NCI-H187 treated with DMSO at 0.1 percent for 48 hours (cell line): ENCODE measurements at regions not wholly inside any gene's neighbourhood (a gene's known extent, or its start where the extent isn't known, plus 50 kb on each side); places are given as distances from the start of the nearest gene placed in this dataset.
"Not testable (repeated sequence)": the region's sequence is repeated elsewhere in the genome, so short reads cannot be mapped to it uniquely, and the experiment has no call there.

Experiments used
- DNase-seq: peaks from one replicate; lab custom pipeline; 2025; lab: John Stamatoyannopoulos, UW

GRCh38 chr18:76605341-76605929 lies 110.4 kb upstream of the ZNF516 start:
- DNase-seq, result no peak

- no peak for DNase-seq
Observed at GRCh38 chr18:76604935-76605240, 109.8 kb upstream of the ZNF516 start.

DNA sequence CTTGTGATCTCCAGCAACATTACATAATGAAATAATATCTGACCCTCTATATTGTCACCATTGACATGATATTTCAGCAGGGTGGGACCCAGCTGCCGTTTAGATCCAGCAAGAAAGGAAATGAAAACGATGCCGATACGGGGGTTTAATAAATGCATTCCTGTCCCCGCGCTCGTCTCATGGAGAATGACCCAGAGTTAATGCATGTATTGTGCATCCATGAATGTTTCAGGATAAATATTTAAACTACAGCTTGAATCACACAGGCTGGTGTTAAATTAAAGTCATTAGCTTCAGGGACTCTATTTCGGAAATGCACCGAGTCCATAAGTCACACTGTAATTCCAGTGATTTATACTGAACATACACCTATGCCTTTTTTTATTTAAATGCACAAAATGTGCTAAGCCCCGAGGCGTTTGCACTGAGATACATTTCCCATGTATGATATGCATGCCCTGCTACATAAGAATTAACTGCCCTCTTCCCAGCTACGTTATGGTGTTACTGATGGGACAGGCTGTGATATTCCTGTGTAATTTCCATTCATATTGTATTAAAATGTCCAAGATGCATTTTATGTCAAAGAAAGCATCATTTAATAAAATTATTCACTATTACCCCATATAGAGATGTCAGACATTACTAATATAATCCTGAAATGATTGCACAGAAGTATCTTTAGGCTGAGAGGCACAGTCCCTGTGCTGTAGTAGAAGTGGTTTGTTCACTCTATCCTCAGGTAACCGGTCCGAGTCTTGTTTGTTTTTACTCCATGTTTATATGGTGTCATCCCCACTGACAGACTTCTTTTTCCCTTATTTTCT lies 109.3 kb upstream of the ZNF516 start:
- no peak for DNase-seq

DNA sequence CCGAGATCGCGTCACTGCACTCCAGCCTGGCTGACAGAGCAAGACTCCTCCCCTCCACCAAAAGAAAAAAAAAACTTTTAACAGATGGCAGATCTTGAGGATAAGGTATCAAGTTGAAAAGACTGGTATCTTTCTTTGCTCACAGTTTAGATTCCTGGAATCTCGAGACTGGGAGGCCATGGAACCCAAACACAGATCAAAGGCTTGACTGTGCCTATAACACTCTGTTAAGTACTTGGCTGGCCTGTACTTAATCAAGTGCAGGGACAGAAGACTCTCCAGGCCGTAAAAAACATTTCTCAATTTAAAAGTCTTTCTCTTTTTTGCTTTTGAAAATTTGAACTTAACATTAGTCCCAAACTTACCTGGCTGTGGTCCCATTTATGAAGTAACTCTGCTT lies 107.1 kb upstream of the ZNF516 start:
- DNase-seq, result no peak

DNA sequence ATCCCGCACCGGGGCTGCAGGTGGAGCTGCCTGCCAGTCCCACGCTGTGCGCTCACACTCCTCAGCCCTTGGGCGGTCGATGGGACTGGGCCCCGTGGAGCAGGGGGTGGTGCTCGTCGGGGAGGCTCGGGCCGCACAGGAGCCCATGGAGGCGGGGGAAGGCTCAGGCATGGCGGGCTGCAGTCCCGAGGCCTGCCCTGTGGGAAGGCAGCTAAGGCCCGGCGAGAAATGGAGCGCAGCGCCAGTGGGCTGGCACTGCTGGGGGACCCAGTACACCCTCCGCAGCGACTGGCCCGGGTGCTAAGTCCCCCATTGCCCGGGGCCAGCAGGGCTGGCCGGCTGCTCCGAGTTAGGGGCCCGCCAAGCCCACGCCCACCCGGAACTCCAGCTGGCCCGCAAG lies 105.0 kb upstream of the ZNF516 start:
- not testable (repeated sequence) for DNase-seq

DNA sequence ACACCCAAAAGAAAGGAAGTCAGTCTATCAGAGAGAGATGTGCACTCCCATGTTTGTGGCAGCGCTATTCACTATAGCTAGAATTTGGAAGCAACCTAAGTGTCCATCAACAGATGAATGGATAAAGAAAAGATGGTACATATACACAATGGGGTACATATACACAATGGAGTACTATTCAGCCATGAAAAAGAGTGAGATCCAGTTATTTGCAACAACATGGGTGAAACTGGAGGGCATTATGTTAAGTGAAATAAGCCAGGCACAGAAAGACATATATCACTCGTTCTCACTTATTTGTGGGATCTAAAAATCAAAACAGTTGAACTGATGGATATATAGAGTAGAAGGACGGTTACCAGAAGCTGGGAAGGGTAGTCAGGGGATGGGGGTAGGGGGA lies 99.9 kb upstream of the ZNF516 start:
- no peak for DNase-seq

GRCh38 chr18:76593843-76594242 lies 98.8 kb upstream of the ZNF516 start:
- no peak for DNase-seq

- no peak for DNase-seq
Observed at GRCh38 chr18:76592981-76593381, 97.9 kb upstream of the ZNF516 start.

DNA sequence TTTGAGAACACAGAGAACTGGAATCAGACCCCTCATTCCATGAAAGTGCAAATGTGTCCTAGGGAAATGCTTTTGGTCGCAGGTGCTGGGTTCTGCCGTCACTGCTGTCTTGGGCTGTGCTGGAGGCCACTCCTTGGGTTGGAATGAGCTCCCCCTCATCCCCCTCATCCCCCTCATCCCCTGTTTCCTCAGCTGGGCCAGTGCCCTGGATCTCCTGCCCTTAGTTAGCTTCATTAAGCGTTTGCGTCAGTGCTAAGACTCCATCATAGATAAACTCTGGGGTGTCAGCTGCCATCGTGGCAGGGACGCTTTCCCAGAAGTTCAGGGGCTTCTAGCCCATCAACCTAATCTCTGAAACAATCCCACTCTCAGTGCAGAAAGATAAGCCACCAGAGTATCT lies 97.1 kb upstream of the ZNF516 start:
- DNase-seq, result no peak

- DNase-seq, result no peak
Observed at GRCh38 chr18:76589866-76590265, 94.8 kb upstream of the ZNF516 start.

DNA sequence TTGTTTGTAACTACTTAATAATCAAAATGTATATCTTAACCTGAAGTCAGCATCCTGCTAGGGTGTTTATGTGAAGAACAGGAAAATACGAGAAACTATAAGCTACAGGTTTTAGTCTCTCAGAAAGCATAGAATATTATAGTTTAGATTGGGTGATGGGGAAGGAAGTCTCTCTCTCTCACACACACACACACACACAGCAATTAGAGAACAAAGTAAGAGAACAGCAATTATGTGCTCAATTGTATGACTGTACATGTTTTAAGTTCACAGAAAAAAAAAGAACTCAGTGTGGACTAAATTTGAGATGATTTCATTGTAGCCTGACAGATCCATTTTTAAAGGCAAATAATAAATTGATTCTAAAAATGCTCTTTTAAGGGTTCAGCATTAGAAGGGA lies 94.3 kb upstream of the ZNF516 start:
- DNase-seq, result no peak

DNA sequence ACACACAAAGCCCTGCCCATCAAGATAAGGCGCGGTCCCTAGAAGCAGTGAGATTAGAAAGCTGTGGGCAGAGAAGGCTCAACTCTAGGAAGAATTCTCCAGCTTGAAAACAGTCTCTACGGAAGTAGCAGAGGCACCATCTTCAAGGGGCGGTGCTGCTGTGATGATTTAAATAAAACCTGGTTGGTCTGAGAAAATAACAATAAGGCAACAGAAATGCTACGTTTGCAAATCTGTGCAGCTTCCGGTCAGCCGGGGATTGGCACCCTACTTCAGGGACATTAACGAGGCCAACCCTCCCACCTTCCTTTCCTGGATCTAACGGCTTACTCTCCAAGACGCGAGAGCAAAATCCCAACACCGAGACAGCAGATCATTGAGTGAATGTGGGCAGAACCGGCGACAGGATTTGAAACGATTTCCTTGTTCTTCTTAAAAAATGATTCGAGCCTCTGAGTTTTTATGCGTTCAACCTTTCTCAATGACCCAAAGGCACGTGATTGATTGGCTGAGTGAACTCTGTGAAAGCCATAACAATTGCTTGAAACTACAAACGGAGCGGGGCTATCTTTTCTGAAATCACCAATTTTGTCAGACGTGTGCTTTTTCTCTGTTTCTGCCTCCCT lies 93.7 kb upstream of the ZNF516 start:
- DNase-seq, result no peak

- no peak for DNase-seq
Observed at GRCh38 chr18:76587879-76588271, 92.8 kb upstream of the ZNF516 start.

DNA sequence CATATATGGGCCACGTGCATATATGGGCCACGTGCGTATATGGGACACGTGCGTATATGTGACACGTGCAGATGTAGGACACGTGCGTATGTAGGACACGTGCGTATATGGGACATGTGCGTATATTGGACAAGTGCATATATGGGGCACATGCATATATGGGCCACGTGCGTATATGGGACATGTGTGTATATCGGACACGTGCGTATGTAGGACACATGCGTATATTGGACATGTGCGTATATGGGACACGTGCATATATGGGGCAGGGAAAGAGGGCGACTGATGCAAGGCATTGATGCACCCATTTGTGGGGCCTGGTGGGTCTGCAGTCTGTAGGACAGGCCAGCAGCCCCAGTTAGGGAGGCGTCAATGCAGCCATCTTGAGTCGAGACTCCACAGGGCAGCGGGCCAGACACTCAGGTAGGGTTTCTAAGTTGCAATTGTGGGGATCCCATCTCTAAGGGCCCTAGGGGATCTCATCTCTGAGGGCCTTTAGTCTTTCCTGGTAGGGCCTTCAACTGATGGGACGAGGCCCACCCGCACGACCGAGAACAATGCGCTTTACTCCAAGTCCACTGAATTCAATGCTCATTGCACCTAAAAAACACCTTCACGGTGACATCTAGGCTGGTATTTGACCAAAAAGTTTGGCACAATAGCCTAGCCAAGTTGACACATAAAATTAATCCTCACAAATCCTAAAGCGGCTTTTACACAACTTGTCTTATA lies 92.3 kb upstream of the ZNF516 start:
- no peak for DNase-seq

DNA sequence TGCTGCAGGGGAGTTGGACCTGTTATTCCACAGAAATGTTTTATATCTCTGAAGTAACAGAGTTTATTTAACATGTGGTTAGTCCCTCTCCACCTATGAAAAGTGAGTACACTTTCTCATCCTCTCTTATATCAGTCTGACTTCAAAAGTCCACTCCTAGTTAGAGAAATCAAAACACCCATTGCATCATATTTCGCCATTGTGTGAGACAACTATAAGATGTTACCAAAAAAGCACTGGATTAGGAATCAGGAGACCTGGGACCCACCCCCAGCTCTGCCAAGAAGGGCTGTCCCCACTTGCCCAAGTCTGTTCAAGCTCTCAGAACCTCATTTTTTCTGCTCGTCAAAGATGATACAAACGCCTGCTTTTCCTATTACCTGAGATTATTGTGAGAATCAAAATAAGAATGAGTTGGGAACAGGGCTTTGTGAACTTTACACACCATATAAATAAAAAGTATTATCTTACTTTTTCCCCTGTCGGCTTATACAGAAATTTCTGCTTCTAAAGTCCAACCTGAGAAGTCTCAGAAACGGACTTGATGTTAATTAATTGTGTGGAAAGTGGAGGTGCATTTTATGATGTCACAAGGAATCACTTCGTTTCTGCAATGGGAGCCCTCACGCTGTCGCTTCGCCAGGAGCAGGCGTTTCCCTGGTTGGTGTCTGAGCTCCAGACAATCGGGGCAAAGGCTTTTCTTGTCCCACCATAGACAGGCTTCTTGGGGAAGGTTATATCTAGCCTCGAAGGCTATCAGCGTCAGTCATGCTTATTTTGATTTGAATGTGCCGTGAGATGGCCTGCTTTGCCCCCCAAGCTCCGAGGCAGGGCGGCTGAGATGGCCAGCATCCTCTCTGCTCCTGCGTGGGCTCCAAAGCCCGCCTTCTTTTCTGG lies 89.6 kb upstream of the ZNF516 start:
- DNase-seq, result no peak

- no peak for DNase-seq
Observed at GRCh38 chr18:76581261-76581660, 86.2 kb upstream of the ZNF516 start.

DNA sequence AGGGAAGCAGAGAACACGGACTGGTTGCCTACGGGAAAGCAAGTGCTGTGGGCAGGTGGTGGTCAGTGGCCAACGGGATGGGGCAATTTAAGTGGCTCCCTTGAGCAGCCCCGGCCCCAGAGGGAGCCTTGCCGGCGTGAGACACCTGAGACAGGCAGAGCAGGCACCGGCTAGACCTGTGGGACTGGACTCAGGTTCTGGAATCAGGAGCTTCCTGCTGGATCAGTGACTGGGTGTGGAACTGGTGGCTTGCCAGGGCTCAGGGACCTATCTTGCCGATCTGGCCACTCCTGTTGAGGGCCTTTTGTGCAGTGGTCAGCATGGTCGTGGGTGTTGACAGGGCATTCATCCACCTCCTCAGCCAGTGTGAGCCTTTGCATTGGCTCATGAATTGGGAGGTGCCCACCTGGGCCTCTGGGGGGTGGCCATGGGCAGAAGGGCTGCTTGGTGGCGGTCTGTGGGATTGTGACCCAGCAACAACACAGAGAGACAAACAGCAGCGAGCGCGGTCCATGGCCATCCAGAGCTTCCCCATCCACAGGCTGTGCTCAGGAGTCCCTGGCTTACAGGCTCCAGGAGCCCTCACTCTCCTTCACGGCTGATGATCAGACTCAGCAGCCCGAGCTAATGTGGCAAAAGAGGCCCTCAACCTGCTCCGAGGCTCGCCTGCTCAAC lies 85.4 kb upstream of the ZNF516 start:
- DNase-seq, result no peak

DNA sequence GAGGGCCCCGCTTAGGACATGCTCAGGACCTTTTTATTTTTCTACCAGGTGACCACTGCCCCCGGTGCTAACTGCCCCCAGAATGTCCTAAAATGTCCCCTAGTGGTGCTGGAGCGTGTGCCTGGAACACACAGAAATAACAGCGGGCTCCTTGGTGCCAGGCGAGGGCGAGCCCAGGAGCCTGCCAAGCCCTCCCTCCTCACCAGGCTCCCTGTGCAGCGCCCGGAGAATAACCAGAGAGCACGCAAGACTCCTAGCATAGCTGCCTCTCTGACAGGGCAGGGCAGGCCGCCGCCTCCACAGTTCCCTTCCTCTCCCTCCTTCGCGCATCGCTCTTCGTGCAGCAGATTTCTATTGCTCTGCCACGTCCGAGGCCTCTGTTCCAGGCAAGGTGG lies 84.3 kb upstream of the ZNF516 start:
- DNase-seq, result no peak

DNA sequence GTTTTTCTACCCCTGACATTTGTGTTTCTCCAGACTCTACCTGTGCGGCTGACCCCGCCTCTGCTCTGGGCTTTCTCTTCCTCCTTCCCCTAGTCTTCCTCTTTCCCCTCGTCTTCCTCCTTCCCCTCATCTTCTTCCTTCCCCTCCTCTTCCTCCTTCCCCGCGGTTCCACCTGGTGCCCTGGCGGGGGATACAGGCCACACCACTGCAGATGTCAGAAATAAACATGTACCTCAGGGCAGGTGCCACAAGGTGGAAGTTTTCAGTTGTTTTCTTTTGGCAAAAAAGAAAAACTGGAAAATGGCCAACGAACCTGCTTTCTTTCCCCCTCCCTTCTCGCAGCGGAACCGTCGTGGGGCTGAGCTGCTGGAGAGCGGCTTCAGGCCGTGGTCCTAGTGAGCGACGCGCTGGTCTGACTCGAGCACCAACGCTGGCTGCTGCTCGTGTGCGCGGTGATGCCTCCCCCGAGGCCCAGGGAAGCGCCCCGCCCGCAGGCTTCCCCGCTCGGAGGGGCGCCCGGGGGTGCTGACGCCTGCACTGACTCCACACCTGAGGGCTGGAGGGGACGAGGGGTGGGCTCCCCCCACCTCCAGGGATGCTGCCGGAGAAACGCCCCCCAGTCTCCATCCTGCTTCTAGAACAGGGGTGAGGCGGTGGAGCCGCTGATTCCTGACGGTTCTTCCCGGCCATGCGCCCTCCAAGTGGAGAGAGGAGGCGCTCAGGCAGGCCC lies 83.7 kb upstream of the ZNF516 start:
- no peak for DNase-seq

DNA sequence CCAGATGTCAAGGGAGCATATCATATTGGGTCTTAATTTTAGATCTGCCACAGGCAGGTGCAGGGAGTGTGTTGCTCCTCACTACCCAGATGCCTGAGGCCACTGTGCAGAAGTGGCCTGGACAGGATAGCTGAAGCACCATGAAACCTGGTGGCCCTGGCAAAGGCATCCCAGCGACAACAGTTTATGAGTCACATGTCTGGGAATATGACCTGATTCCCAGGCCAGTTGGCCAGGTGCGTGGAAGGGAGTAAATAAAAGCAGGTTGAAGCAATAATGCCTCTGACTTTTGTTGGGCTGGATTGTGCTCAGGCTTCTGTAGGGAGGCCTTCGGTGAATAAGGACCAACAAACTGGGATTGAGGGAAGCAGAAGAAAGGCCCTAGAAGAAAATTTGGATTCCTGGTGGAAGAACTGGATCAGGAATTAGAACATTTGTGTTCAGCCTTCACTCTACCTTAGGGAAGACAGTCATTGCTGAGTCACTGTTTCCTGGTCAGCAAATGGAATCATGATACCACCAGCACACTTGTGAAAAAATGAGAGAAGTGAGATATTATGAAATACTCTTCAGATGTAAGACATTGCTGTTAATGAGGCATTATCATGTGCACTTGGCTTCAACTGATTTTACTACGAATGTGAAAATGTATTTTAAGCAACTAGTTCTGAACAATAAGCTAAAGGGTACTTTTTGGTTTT lies 78.4 kb upstream of the ZNF516 start:
- no peak for DNase-seq
